ENCODE measurements at regions not wholly inside any gene's neighbourhood (a gene's known extent, or its start where the extent isn't known, plus 50 kb on each side); places are given as distances from the start of the nearest gene placed in this dataset.
A peak's percentile ranks its signal among the peaks of the same experiment; 100 is the strongest.
"Not testable (repeated sequence)": the region's sequence is repeated elsewhere in the genome, so short reads cannot be mapped to it uniquely, and the experiment has no call there.

DNA sequence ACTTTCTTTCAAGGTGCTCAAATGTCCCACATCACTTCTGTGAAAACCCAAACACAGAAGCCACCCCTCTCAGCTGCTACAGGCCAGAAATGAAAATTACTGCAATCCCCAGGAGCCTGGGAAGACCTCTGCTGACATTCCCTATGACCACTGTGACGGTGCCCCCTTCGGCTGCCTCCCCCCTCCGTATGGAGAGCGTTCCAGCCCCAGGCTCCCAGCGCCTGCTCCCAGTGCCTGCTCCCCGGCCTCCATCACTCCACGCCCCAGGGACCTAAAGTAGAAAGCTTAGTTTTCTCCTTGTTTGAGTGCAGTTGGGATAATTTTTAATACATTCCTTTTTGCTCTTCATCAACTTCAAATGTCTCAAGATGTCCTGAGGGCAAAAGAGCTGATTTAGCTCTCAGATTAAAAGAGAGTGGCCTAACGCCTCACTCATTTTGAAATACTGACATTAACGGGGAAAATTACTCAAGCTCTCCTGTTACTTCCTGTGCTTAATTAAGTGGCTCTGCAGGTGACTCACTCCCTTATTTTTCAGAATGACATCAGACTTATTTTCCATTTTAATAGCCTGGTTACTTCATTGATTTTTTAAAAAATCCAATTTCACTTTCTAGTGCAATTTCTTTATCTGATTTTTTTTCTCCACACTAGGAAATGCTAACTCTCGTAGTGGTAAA is 112.8 kb upstream of the PLGLB2 start:
- H3K36me3 ChIP-seq (replicated peaks); H3K4me1 ChIP-seq; H3K4me3 ChIP-seq; H3K27me3 ChIP-seq (ENCODE audit: low read depth); in situ Hi-C loops (cut with MboI; ENCODE audit: low sequenced_read_pairs); H3K9me3 ChIP-seq: not testable (repeated sequence)
- peak in 1 of 2 experiments; percentile 7 for DNase-seq (ENCODE audit: low spot score in 2 of 2)

DNA sequence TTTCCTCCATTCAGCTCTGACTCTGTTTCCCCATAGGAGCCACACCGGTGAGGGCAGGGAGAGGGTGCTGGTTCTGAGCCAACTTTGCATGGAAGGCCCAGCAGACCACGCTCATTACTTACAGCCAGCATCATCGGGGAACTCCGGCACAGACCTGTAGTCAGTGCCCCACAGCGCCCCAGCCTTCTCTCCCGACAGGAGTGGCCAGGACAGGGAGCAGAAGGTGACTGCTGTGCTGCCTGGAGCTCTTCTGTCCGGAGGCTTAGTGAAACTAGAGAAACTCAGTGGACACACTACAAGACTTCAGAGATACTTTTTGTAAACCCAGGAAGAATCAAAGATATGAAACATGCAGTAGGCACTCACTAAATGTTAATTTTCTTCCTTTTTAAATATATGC is 111.6 kb upstream of the PLGLB2 start:
- H3K4me3 ChIP-seq; H3K9me3 ChIP-seq; in situ Hi-C loops (cut with MboI; ENCODE audit: low sequenced_read_pairs); DNase-seq (ENCODE audit: low spot score in 2 of 2); H3K36me3 ChIP-seq (replicated peaks); H3K4me1 ChIP-seq; H3K27me3 ChIP-seq (ENCODE audit: low read depth): not testable (repeated sequence)

DNA sequence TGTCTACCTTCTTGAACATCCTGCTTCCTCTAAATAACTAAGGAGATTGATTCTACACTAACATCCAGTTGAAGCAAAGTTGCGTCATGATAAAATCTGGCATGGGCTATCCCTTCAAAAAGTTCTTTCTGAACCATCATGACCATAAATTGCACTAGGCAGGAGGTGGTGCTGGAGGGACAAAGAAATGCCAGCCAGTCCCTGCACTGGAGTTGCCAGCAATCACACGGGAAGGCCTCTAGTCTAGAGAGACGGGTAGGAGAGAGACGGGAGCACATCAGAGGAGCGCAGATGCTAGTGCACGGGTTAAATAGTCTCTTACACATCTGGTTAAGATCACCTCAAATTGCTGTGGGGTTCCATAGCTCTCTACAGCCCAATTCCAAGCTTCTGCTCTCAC is 111.2 kb upstream of the PLGLB2 start:
- H3K27me3 ChIP-seq (ENCODE audit: low read depth); H3K9me3 ChIP-seq; in situ Hi-C loops (cut with MboI; ENCODE audit: low sequenced_read_pairs); H3K36me3 ChIP-seq (replicated peaks); DNase-seq (ENCODE audit: low spot score in 2 of 2); H3K4me3 ChIP-seq; H3K4me1 ChIP-seq: not testable (repeated sequence)

DNA sequence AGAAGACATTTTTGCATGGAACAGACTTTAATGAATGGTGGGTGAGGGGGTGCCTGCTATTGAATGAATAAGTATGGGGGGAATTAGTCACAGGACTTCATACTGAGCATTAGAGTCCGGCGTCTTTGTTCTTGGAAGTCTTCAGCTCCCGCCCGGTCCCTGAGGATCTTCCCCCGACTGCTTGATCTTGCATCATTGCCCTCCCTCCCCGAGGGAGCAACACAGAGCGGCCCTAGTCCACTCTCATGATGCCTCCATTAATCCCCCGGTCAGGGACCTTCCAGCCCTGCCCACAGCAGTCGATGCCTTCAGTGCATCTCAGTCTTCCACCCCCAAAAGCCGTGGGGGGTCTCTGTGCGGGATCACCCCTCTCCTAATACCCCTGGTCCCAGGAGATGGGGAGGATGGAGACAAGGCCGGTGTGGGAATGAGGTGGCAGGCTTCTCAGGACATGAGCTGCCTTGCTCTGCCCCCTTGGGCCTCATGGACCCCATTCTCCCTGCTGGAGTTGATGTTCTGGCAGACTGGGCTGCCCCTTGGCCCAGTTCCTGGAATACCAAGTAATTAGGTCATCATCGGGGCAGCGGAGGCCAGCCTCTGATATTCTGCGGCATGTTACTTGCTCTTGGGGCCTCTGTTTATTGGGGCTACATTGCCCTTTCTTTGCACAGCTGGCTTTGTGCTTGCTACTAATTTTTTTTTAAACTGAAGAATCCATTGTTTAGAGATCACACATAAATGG is 110.5 kb upstream of the PLGLB2 start:
- H3K4me1 ChIP-seq; H3K4me3 ChIP-seq; H3K36me3 ChIP-seq (replicated peaks); H3K9me3 ChIP-seq; H3K27me3 ChIP-seq (ENCODE audit: low read depth); DNase-seq (ENCODE audit: low spot score in 2 of 2); in situ Hi-C loops (cut with MboI; ENCODE audit: low sequenced_read_pairs): not testable (repeated sequence)

DNA sequence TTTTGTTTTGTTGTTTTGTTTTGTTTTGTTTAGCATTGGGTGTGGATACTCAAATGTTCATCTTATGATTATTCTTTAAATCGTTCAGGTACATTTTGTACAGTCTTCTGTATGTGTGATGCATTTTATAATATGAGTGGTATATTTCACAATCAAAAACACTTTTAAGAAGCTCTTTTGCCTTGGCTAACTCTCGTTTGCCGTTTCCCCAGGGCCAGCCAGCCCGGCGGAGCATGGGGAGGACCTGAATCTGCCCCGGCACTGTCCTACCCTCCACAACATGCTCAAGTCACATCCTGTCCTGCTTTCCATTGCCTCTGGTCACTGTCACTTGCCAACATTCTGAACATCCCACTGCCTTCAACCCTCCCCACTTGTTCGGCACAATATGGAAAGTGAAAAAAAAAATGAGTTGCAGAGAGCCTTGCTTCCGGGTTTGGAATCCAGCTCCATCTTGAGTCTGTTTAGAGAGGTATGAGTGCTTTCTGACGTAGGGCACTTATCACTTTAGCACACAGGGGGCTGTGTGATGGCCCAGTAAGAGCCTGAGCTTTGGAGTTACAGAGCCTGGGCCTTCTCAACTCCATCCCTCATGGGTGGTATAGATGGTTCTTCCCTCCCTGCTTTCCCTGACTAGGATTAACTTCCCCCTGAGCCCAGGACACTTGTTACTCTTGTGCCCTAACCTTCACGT is 109.6 kb upstream of the PLGLB2 start:
- H3K4me1 ChIP-seq; H3K9me3 ChIP-seq; H3K27me3 ChIP-seq (ENCODE audit: low read depth); DNase-seq (ENCODE audit: low spot score in 2 of 2); H3K36me3 ChIP-seq (replicated peaks); in situ Hi-C loops (cut with MboI; ENCODE audit: low sequenced_read_pairs); H3K4me3 ChIP-seq: not testable (repeated sequence)

DNA sequence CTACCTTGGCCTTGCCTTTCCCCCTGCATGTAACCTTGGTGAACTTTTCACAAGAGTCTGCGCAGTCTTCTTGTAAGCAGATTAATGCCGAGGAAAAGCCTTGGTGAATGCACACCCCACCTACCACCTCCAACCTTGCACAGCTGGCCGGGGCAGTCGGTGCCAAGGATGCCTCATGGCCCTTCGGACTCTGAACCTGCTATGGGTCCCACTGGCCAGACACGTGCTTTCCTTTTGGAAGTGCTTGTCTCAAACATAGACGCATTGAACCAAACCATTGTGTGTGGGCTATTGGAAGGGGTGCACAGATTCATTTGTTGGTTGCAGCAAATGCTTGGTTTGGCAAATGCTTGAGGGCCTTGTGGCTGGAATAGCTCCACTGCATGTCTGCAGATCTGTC is 109.0 kb upstream of the PLGLB2 start:
- H3K4me1 ChIP-seq; DNase-seq (ENCODE audit: low spot score in 2 of 2); in situ Hi-C loops (cut with MboI; ENCODE audit: low sequenced_read_pairs); H3K36me3 ChIP-seq (replicated peaks); H3K4me3 ChIP-seq; H3K9me3 ChIP-seq; H3K27me3 ChIP-seq (ENCODE audit: low read depth): not testable (repeated sequence)

DNA sequence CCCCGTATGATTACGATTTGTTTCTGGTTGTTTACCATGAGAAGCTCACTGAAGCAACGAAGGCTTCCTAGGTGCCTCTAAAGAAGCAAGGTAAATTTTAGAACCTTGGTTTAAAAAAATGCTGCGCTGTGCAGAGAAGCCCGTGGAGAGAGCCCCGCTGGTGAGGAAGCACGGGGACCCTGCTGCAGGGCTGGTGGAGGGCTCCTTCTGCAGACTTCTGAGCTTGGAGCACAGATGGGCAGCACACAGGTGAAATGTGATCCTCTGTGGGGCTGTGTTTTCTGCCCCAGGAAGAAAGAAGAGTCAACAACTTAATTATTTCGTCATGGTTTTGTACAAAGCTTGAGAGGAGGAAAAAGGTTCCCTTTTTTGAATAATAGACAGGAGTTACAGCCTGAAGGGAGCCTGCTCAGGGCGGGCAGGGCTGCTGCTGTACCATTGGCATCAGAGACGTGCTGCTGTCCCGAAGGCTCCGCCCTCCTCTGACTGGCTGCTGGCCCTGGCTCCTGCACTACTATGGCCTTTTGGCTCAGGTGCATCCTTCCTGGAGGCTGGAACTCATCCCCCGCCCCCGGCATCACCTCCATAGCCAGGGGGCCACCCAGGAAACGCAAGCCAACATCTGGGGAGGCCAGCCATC is 108.0 kb upstream of the PLGLB2 start:
- H3K4me1 ChIP-seq; H3K4me3 ChIP-seq; H3K36me3 ChIP-seq (replicated peaks); H3K9me3 ChIP-seq; DNase-seq (ENCODE audit: low spot score in 2 of 2); H3K27me3 ChIP-seq (ENCODE audit: low read depth); in situ Hi-C loops (cut with MboI; ENCODE audit: low sequenced_read_pairs): not testable (repeated sequence)

DNA sequence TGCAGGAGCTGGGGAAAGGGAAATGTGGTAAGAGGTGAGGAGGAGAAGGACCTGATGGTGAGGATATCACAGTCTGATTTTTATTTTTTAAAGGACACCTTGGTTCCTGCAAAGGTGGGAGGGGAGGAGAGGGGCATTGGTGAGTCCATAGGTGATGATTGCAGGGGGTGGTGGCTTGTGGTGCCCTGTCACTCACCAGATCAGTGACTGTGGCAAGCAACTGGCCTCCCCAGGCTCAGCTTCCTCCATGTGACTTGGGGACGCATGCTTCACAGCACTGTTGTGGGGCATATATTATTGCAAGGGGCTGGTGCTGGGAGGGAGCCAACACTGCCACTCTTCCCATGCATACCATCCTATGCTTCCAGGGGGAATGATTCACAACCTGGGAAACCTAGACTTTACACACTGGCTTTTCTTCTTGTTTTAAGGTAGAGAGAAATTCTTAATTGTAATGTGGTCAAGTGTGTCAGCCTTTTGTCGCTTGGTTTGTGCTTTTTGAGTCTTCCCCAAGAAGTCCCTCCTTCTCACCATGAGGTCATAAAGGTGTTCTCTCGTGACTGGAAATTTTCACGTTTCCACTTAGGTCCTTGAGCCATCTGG is 106.8 kb upstream of the PLGLB2 start:
- H3K4me3 ChIP-seq; H3K9me3 ChIP-seq; H3K36me3 ChIP-seq (replicated peaks); H3K27me3 ChIP-seq (ENCODE audit: low read depth); DNase-seq (ENCODE audit: low spot score in 2 of 2); in situ Hi-C loops (cut with MboI; ENCODE audit: low sequenced_read_pairs); H3K4me1 ChIP-seq: not testable (repeated sequence)

DNA sequence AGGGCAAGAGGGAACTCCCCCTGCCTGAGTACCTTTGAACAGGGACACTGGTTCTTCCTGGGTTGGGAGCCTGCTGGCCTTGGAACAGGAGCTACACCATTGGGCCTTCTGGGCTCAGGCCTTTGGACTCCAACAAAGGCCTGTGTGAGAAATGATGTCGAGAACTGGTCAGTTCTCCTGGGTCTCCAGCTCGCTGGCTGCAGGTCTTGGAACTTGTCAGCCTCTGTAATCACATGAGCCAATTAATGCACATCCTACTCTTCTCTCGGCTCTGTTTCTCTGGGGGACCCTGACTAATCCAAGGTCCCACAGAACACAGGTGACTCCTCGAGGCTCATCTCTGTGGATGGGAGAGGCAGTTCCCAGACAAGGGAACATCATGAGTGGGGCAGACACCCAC is 104.7 kb upstream of the PLGLB2 start:
- H3K9me3 ChIP-seq; H3K36me3 ChIP-seq (replicated peaks); in situ Hi-C loops (cut with MboI; ENCODE audit: low sequenced_read_pairs): not testable (repeated sequence)

DNA sequence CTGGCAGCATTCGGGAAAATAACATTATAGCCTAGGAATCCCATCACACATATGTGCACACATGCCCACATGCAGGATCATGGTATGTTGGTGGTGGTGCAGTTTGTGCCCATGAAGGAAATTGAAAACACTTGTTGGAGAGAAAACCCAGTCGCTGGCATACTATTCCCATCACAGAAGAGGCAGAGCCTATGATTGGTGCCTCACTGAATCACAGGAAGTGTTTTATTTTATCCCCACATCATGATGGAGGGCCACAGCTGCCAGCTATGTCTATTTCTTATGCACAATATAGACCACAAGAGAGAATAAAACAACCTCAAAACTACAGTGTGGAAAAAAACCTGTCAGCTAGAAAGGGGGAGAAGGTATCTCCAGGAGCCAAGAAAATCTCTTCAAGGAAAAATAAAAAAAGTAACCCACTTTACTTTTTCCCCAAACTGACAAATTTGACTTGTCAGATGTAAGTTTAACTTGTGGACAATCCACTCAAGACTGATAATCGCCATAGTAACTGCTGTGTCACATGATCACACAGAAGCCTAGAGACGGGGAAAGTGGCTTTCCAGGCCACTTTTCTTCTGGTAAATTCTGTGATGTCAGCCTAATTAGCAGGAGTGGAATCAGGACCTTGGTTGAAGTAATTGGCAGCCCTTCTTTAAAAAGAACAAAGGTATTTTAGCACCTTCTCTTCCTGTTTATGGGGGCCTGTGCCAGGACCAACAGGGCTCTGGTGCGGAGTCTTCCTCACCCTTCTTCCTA is 100.0 kb upstream of the PLGLB2 start:
- H3K9me3 ChIP-seq; in situ Hi-C loops (cut with MboI; ENCODE audit: low sequenced_read_pairs); H3K4me1 ChIP-seq; DNase-seq (ENCODE audit: low spot score in 2 of 2); H3K4me3 ChIP-seq; H3K36me3 ChIP-seq (replicated peaks); H3K27me3 ChIP-seq (ENCODE audit: low read depth): not testable (repeated sequence)

More for the DNA sequence above, 104.7 kb upstream of the PLGLB2 start:
- not testable (repeated sequence) for H3K4me3 ChIP-seq; H3K4me1 ChIP-seq; H3K27me3 ChIP-seq (ENCODE audit: low read depth); DNase-seq (ENCODE audit: low spot score in 2 of 2)

DNA sequence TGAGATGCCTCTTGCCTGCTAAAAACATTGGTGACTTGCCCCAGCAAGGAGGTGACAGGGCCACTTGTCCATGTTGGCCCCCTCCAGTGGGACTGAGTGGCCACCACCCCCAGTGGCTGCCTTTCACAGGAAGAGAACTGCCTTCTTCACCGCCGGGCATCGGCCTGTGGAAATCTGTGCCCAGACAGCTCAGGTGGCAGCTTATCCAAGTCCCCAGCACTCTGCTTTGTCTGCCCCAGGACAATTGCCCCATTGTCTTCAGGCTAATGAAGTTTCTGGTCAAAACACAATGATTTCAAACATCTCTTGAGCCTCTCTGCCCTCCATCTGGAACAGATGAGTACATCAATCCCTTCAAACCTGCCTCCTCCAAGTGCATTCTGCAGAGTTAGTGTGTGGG is 99.1 kb upstream of the PLGLB2 start:
- H3K36me3 ChIP-seq (replicated peaks); H3K4me3 ChIP-seq; H3K9me3 ChIP-seq; H3K27me3 ChIP-seq (ENCODE audit: low read depth); in situ Hi-C loops (cut with MboI; ENCODE audit: low sequenced_read_pairs); DNase-seq (ENCODE audit: low spot score in 2 of 2); H3K4me1 ChIP-seq: not testable (repeated sequence)

DNA sequence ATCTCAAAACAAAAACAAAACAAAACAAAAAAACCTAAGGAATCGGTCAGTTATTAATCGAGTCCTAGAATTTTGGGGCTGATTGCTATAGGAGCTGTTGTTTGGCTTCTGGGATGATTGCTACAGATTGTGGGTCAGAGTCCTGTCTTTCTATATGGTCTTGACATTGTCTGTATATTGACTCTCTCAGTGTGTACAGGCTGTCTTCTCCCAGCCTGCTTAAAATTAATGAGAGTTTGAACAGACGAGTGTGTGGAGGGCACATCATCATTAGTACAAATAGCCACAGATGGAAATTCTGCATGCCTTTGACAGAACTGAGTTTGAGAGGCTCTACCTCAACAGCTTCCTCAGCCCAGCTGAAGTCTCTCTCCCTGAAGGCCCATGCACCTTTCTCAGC is 98.0 kb upstream of the PLGLB2 start:
- H3K27me3 ChIP-seq (ENCODE audit: low read depth); H3K9me3 ChIP-seq; H3K4me3 ChIP-seq; DNase-seq (ENCODE audit: low spot score in 2 of 2); H3K4me1 ChIP-seq; in situ Hi-C loops (cut with MboI; ENCODE audit: low sequenced_read_pairs); H3K36me3 ChIP-seq (replicated peaks): not testable (repeated sequence)

DNA sequence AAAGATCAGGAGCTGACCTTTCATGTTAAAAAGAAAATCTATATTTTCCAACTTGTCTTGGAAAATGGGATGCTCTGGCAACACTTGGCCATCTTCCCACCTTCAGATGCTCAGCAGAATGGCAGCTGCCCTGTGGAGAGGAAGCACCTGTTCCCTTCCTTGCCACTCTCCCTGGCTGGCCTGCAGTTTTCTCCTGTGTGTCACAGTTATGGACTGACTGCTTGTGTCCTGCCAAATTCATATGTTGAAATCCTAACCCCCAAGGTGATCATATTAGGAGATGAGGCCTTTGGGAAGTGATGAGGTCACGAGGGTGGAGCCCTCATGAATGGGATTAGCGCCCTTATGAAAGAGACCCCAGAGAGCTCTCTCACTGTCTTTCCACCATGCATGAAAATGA is 97.0 kb upstream of the PLGLB2 start:
- H3K4me3 ChIP-seq; DNase-seq (ENCODE audit: low spot score in 2 of 2); H3K27me3 ChIP-seq (ENCODE audit: low read depth); H3K9me3 ChIP-seq; in situ Hi-C loops (cut with MboI; ENCODE audit: low sequenced_read_pairs); H3K36me3 ChIP-seq (replicated peaks); H3K4me1 ChIP-seq: not testable (repeated sequence)
